Endothelial cell of umbilical vein (primary cell): ENCODE measurements at regions not wholly inside any gene's neighbourhood (a gene's known extent, or its start where the extent isn't known, plus 50 kb on each side); places are given as distances from the start of the nearest gene placed in this dataset.

Experiments used
- BruUV-seq: library from RNA; stranded (reverse); fragments of 400-500 nt; replicated peaks from 2 replicates; lab custom pipeline; 2021; lab: Mats Ljungman, UMichigan
- CTCF ChIA-PET: fragments of 300-600, 350-600 bp; sonication (Branson Sonifier 250); formaldehyde crosslinking; loops from one replicate; lab custom pipeline; 2021; ENCODE audit warnings: antibody characterized with exemption, inconsistent platforms; lab: Charles Lee
- POLR2A ChIA-PET: fragments of 300-600, 350-600 bp; sonication (Branson Sonifier 250); formaldehyde crosslinking; loops from one replicate; lab custom pipeline; 2021; ENCODE audit warnings: antibody characterized with exemption, inconsistent platforms; lab: Charles Lee
- DNase-seq: peaks from one replicate; pipeline ENCODE4 v3.0.0-alpha.2; 2011; ENCODE audit warnings: low read depth, low spot score
- FAIRE-seq: peaks from 2 replicates; lab custom pipeline; 2011; peaks lifted over from hg19 to GRCh38; lab: Jason Lieb, UNC
- H2AFZ ChIP-seq: 2 replicates; pipeline ENCODE4 v1.6.0; 2012; ENCODE audit warnings: low read depth, low read length, control low read depth, inconsistent platforms
- H3K27ac ChIP-seq: 2 replicates; pipeline ENCODE4 v1.5.1; 2011; ENCODE audit warnings: low read depth, mild to moderate bottlenecking, control low read depth, low read length, moderate library complexity; ENCODE audit not compliant: insufficient read depth
- H3K27me3 ChIP-seq, 2 experiments: 2 replicates each; pipeline versions ENCODE4 v1.6.0 to v1.6.1; 2011; ENCODE audit warnings: low read length in 2 of 2, mixed read lengths in 1 of 2; ENCODE audit not compliant: control insufficient read depth in 2 of 2, insufficient read depth in 2 of 2
- H3K36me3 ChIP-seq, 2 experiments: 2 replicates in 1 of 2; 3 replicates in 1 of 2; pipeline ENCODE4 v1.5.1; 2011; ENCODE audit warnings: low read length in 2 of 2, mild to moderate bottlenecking in 1 of 2, moderate library complexity in 1 of 2; ENCODE audit not compliant: control insufficient read depth in 2 of 2, insufficient read depth in 2 of 2; ENCODE audit errors: extremely low read depth in 1 of 2
- H3K4me1 ChIP-seq: 3 replicates; pipeline ENCODE4 v1.5.1; 2011; ENCODE audit warnings: mild to moderate bottlenecking, low read length; ENCODE audit not compliant: control insufficient read depth, insufficient read depth; ENCODE audit errors: extremely low read depth
- H3K4me2 ChIP-seq: 2 replicates; pipeline ENCODE4 v1.6.1; 2011; ENCODE audit warnings: low read length, control low read depth, mixed read lengths; ENCODE audit not compliant: insufficient read depth
- H3K4me3 ChIP-seq, 3 experiments: fragments of 200-600 bp in 1 of 3; sonication (generic), shearing (Covaris generic) in 1 of 3; replicated peaks in 1 of 3; 2 replicates each; pipeline ENCODE4 v1.5.1; 2011 to 2016; ENCODE audit warnings: control low read depth in 3 of 3, low read length in 3 of 3, mild to moderate bottlenecking in 2 of 3, inconsistent platforms in 1 of 3, low read depth in 1 of 3, moderate library complexity in 1 of 3; ENCODE audit not compliant: insufficient read depth in 1 of 3
- H3K79me2 ChIP-seq: 2 replicates; pipeline ENCODE4 v1.6.0; 2012; ENCODE audit warnings: low read length, inconsistent platforms; ENCODE audit not compliant: control insufficient read depth, insufficient read depth
- H3K9ac ChIP-seq: replicated peaks from 2 replicates; pipeline ENCODE3; 2011; ENCODE audit warnings: low read length, control low read depth; ENCODE audit not compliant: insufficient read depth; ENCODE audit errors: extremely low read depth
- H3K9me1 ChIP-seq: replicated peaks from 3 replicates; pipeline ENCODE4 v1.6.0; 2011; ENCODE audit warnings: mild to moderate bottlenecking, low read length; ENCODE audit not compliant: control insufficient read depth, insufficient read depth; ENCODE audit errors: extremely low read depth
- H3K9me3 ChIP-seq: replicated peaks from 2 replicates; pipeline ENCODE4 v1.5.1; 2012; ENCODE audit warnings: low read length, inconsistent platforms; ENCODE audit not compliant: control insufficient read depth, insufficient read depth
- H4K20me1 ChIP-seq: replicated peaks from 2 replicates; pipeline ENCODE3; 2011; ENCODE audit warnings: mild to moderate bottlenecking, low read length; ENCODE audit not compliant: control insufficient read depth, insufficient read depth; ENCODE audit errors: extremely low read depth
- CTCF ChIP-seq, 2 donors: IDR thresholded peaks; 1 replicate in 1 of 2; 2 replicates in 1 of 2; pipeline ENCODE4 v1.5.1; 2011; ENCODE audit warnings: low read length in 2 of 2, mild to moderate bottlenecking in 2 of 2, moderate library complexity in 2 of 2, control low read depth in 1 of 2, inconsistent platforms in 1 of 2, low read depth in 1 of 2; ENCODE audit not compliant: insufficient read depth in 1 of 2; ENCODE audit errors: extremely low read depth in 1 of 2
- EZH2 ChIP-seq: IDR thresholded peaks from 2 replicates; pipeline ENCODE4 v1.6.1; 2012; ENCODE audit warnings: borderline replicate concordance, low read depth, mild to moderate bottlenecking, moderate library complexity, low read length, inconsistent platforms; ENCODE audit not compliant: severe bottlenecking
- FOS ChIP-seq: IDR thresholded peaks from 2 replicates; pipeline ENCODE4 v1.6.1; 2011; ENCODE audit warnings: mild to moderate bottlenecking, low read length, moderate library complexity, borderline replicate concordance; ENCODE audit not compliant: insufficient read depth
- GATA2 ChIP-seq: IDR thresholded peaks from 2 replicates; pipeline ENCODE4 v1.7.0; 2011; ENCODE audit warnings: low read depth, mild to moderate bottlenecking, moderate library complexity, mixed read lengths, low read length; ENCODE audit not compliant: insufficient read length, insufficient read depth
- JUN ChIP-seq: IDR thresholded peaks from 2 replicates; pipeline ENCODE4 v1.6.1; 2011; ENCODE audit warnings: borderline replicate concordance, low read depth; ENCODE audit not compliant: insufficient read length, insufficient read depth
- MAX ChIP-seq: IDR thresholded peaks from 2 replicates; pipeline ENCODE4 v1.6.1; 2011; ENCODE audit not compliant: insufficient read depth, insufficient read length
- MYC ChIP-seq: IDR thresholded peaks from one replicate; pipeline ENCODE4 v1.6.1; 2011; ENCODE audit warnings: mild to moderate bottlenecking, low read depth, low read length
- POLR2A ChIP-seq: IDR thresholded peaks from 2 replicates; pipeline ENCODE4 v1.6.1; 2012; ENCODE audit warnings: low read depth, mild to moderate bottlenecking, control low read depth, low read length
- POLR2AphosphoS5 ChIP-seq: IDR thresholded peaks from 2 replicates; pipeline ENCODE4 v1.6.1; 2012; ENCODE audit warnings: low read depth, mild to moderate bottlenecking, control low read depth, low read length, moderate library complexity; ENCODE audit not compliant: insufficient read depth
- dilution Hi-C: fragments of 300-500 bp; cut with MboI; formaldehyde crosslinking; loops from one replicate; pipeline ENCODE4 v1.15.0; 2019; ENCODE audit warnings: low sequenced_read_pairs; ENCODE audit not compliant: extremely low pct_ligation_motif_present
- intact Hi-C: fragments of 100-400 bp; cut with micrococcal nuclease; formaldehyde crosslinking; loops from one replicate; pipeline ENCODE4 v1.10.0; 2022

GRCh38 chr3:113150250-113150649 is 61.1 kb upstream of the BOC start:
- Histone ChIP-seq H3K79me2 (no peaks in the 10 kb centered on the region), H3K27ac (no peak overlapping the region), H3K27me3 (peaks cover 2 to 5% of the 10 kb centered on the region in 2 experiments), H3K9me3 (no peaks in the 10 kb centered on the region), H2AFZ (no peak overlapping the region), H3K4me2 (no peak overlapping the region), H3K4me1 (no peaks in the 10 kb centered on the region), H3K4me3 (no peak overlapping the region), H3K36me3 (no peaks in the 10 kb centered on the region), H3K9ac (no peak overlapping the region), H3K9me1 (no peaks in the 10 kb centered on the region), H4K20me1 (no peaks in the 10 kb centered on the region)
- FAIRE-seq (no peak), DNase-seq (no peak)
- dilution Hi-C loops = no loop called here
- CTCF ChIA-PET = no interaction called here
- intact Hi-C loops = no loop called here
- BruUV-seq = no TSS peak
- TF ChIP-seq GATA2 (no peak), POLR2AphosphoS5 (no peak), JUN (no peak), MAX (no peak), FOS (no peak), CTCF (IDR thresholded peaks at IDR 0.05; ENCODE audit: extremely low read depth in 1 of 2, insufficient read depth in 1 of 2, low read depth in 1 of 2, low read length in 2 of 2) (no peak), MYC (no peak), EZH2 (no peak), POLR2A (no peak)
- POLR2A ChIA-PET = no interaction called here
